ENCODE measurements at regions not wholly inside any gene's neighbourhood (a gene's known extent, or its start where the extent isn't known, plus 50 kb on each side); places are given as distances from the start of the nearest gene placed in this dataset.

- DNase-seq = no peak
- Mint-ChIP-seq H3K27ac (ENCODE audit: unreplicated experiment) (no peak overlapping the region), H3K4me1 (ENCODE audit: low read depth, unreplicated experiment) (no peaks in the 10 kb centered on the region), H3K27me3 (ENCODE audit: unreplicated experiment) (no peaks in the 10 kb centered on the region), H3K9me3 (ENCODE audit: low read depth, unreplicated experiment) (no peaks in the 10 kb centered on the region), H3K4me3 (ENCODE audit: low read depth, unreplicated experiment) (no peak overlapping the region), H3K36me3 (ENCODE audit: insufficient read depth, unreplicated experiment) (no peaks in the 10 kb centered on the region)
- CTCF ChIA-PET = no interaction called here
- no TSS peak for BruUV-seq (replicated peaks)
- intact Hi-C loops (cut with micrococcal nuclease; ENCODE audit: unreplicated experiment) = no loop called here
- TF ChIP-seq, protein P1, sequence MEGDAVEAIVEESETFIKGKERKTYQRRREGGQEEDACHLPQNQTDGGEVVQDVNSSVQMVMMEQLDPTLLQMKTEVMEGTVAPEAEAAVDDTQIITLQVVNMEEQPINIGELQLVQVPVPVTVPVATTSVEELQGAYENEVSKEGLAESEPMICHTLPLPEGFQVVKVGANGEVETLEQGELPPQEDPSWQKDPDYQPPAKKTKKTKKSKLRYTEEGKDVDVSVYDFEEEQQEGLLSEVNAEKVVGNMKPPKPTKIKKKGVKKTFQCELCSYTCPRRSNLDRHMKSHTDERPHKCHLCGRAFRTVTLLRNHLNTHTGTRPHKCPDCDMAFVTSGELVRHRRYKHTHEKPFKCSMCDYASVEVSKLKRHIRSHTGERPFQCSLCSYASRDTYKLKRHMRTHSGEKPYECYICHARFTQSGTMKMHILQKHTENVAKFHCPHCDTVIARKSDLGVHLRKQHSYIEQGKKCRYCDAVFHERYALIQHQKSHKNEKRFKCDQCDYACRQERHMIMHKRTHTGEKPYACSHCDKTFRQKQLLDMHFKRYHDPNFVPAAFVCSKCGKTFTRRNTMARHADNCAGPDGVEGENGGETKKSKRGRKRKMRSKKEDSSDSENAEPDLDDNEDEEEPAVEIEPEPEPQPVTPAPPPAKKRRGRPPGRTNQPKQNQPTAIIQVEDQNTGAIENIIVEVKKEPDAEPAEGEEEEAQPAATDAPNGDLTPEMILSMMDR (IDR thresholded peaks at IDR 0.05; ENCODE audit: unreplicated experiment) = no peak
Observed at GRCh38 chr13:57527114-57527735, 104.3 kb upstream of the PCDH17 start.

DNA sequence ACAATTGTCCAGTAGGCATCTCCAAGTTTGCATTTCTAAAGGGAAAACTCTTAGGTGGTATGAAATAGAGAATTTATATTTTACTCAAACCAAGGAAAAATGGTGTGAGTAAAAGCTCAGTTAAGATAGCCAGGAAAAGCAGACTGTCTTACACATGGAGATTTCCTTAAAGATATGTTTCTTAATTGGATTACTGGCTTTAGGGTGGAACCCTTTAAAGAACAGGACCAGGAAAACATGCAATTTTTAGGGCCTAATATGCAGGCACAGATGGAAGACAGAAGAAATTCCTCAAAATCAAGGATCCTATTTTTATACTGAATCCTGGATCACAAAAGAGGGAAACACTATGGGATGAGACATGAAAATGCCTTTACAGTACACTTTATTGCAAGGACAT, 100.3 kb upstream of the PCDH17 start:
- no peak overlapping the region for H3K4me3 Mint-ChIP-seq (ENCODE audit: low read depth, unreplicated experiment)
- no peaks in the 10 kb centered on the region for H3K27me3 Mint-ChIP-seq (ENCODE audit: unreplicated experiment)
- no TSS peak for BruUV-seq (replicated peaks)
- TF ChIP-seq, protein P1 (IDR thresholded peaks at IDR 0.05; ENCODE audit: unreplicated experiment) = no peak
- no peak for DNase-seq
- H3K9me3 Mint-ChIP-seq (ENCODE audit: low read depth, unreplicated experiment) = no peaks in the 10 kb centered on the region
- no peaks in the 10 kb centered on the region for H3K4me1 Mint-ChIP-seq (ENCODE audit: low read depth, unreplicated experiment)
- H3K27ac Mint-ChIP-seq (ENCODE audit: unreplicated experiment) = no peak overlapping the region
- no peaks in the 10 kb centered on the region for H3K36me3 Mint-ChIP-seq (ENCODE audit: insufficient read depth, unreplicated experiment)
- intact Hi-C loops (cut with micrococcal nuclease; ENCODE audit: unreplicated experiment) = no loop called here
- CTCF ChIA-PET = no interaction called here

GRCh38 chr13:57546942-57547341, 84.6 kb upstream of the PCDH17 start:
- Mint-ChIP-seq H3K27me3 (ENCODE audit: unreplicated experiment) (no peaks in the 10 kb centered on the region), H3K9me3 (ENCODE audit: low read depth, unreplicated experiment) (peaks cover 2% of the 10 kb centered on the region), H3K4me3 (ENCODE audit: low read depth, unreplicated experiment) (no peak overlapping the region), H3K27ac (ENCODE audit: unreplicated experiment) (no peak overlapping the region), H3K4me1 (ENCODE audit: low read depth, unreplicated experiment) (no peaks in the 10 kb centered on the region), H3K36me3 (ENCODE audit: insufficient read depth, unreplicated experiment) (no peaks in the 10 kb centered on the region)
- CTCF ChIA-PET = no interaction called here
- no peak for DNase-seq
- BruUV-seq (replicated peaks) = no TSS peak
- intact Hi-C loops (cut with micrococcal nuclease; ENCODE audit: unreplicated experiment) = no loop called here
- TF ChIP-seq, protein P1 (IDR thresholded peaks at IDR 0.05; ENCODE audit: unreplicated experiment) = no peak

GRCh38 chr13:57552437-57552836, 79.1 kb upstream of the PCDH17 start:
- Mint-ChIP-seq H3K4me1 (ENCODE audit: low read depth, unreplicated experiment) (no peaks in the 10 kb centered on the region), H3K9me3 (ENCODE audit: low read depth, unreplicated experiment) (peaks cover 6% of the 10 kb centered on the region), H3K27ac (ENCODE audit: unreplicated experiment) (no peak overlapping the region), H3K36me3 (ENCODE audit: insufficient read depth, unreplicated experiment) (no peaks in the 10 kb centered on the region), H3K27me3 (ENCODE audit: unreplicated experiment) (no peaks in the 10 kb centered on the region), H3K4me3 (ENCODE audit: low read depth, unreplicated experiment) (no peak overlapping the region)
- no TSS peak for BruUV-seq (replicated peaks)
- DNase-seq = no peak
- TF ChIP-seq, protein P1 (IDR thresholded peaks at IDR 0.05; ENCODE audit: unreplicated experiment) = no peak
- CTCF ChIA-PET = interaction anchor here (0.6 kb wide), 1 partner anchor 964 kb away, joined by 4 read pairs; no protein-coding TSS in a partner anchor
- intact Hi-C loops (cut with micrococcal nuclease; ENCODE audit: unreplicated experiment) = no loop called here
